NCI-H345 treated with DMSO at 0.1 percent for 48 hours (cell line): ENCODE measurements at regions not wholly inside any gene's neighbourhood (a gene's known extent, or its start where the extent isn't known, plus 50 kb on each side); places are given as distances from the start of the nearest gene placed in this dataset.
A peak's percentile ranks its signal among the peaks of the same experiment; 100 is the strongest.

Source experiments
- DNase-seq: peaks from one replicate; lab custom pipeline; 2025; ENCODE audit not compliant: unreplicated experiment; lab: John Stamatoyannopoulos, UW

DNA sequence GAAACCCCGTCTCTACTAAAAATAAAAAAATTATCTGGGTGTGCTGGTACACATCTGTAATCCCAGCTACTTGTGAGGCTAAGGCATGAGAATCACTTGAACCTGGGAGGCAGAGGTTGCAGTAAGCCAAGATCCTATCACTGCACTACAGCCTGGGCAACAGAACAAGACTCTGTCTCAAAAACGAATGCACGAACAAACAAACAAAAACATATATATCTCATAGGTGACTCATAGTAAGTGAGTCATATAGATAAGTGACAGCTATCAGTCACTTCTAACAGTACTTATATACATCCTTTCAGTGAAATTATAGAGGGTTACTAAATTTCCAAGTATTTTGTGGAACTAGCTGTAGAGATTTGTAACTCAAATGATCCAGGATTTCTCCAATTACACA, 127.3 kb upstream of the FIGN start:
- DNase-seq: no peak

DNA sequence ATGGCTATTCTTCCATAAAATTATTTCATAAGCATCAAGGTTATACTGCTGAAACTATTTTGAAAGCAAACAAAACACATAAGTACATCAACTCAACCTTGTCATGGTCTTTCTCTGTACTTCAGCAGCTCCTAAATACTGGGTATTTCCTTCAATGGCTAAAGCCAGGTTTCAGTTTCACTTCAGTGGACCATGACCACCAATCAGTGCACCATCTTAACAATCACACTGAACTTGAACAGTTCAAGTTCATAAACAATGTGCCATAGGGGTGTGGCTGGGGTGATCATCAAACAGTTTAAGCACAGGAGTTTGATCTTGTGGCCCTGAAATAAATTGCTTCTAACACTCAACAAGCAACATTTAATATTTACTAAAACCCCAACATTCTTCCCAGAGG, 124.1 kb upstream of the FIGN start:
- no peak for DNase-seq

DNA sequence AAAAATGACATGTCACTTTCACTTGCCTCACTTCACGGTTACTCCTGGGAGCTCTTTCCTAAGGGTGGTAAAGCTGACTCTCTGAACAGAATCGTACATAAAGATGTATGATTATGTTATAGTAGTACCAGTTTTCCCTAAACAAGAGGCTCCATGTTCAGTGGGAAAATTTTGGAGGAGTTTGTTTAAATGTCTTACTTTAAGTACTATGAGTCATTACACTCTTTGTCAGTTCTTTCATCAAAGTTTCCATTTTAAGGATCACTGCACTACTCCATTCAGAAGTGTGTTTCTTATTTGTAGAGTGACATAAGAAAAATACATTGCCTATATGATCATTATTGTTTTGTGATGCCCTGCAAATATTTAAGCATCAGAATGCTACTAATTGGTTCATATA, 121.1 kb upstream of the FIGN start:
- no peak for DNase-seq

DNA sequence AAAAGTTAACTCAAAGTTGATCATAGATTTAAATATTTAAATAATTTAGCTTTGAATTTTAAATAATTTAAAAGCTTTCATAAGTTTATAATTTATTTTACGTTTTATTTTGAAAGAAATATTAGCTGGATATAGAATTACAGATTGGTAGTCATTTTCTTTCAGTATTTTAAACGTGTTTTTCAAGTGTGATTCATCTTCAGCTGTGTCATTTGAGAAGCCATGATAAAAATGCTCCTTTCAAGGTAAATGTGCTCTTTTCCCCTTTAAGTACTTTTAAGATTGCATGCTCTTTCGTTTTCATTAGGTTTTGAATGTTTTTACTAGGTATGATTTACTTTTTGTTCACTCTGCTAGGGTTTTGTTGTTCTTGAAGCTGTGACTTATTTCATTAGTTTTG, 116.8 kb upstream of the FIGN start:
- DNase-seq: no peak

DNA sequence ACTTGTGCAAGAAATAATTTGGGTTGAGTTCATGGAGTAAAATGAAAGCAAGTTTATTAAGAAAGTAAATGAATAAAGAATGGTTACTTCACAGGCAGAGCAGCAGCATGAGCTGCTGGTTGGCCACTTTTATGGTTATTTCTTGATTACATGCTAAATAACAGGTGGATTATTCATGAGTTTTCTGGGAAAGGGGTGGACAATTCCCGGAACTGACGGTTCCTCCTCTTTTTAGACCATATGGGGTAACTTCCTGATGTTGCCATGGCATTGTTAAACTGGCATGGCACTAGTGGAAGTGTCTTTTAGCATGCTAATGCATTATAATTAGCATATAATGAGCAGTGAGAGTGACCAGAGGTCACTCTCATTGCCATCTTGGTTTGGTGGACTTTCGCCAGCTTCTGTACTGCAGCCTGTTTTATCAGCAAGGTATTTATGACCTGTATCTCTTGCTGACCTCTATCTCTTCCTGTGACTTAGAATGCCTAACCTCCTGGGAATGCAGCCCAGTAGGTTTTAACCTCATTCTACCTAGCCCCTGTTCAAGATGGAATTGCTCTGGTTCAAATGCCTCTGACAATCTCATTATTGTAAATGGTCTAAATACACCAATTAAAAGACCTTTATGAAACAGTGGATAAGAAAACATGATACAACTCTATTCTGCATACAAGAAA, 114.1 kb upstream of the FIGN start:
- no peak for DNase-seq

DNA sequence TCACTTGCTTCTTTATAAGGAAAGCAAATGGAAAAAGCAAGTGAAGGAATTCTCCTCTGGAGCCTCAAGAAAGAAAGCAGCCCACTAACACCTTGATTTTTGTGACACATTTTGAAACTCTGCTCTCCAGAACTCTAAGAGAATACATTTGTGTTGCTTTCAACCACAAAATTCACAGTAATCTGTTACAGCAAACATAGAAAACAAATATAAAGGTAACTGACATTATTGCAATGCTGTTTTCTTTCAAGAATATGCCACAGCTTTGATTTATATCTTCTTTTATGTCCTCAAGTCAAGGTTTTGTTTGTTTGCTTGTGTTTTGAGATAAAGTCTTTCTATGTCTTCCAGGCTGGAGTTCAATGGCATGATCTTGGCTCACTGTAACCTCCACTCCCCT, 103.1 kb upstream of the FIGN start:
- no peak for DNase-seq

DNA sequence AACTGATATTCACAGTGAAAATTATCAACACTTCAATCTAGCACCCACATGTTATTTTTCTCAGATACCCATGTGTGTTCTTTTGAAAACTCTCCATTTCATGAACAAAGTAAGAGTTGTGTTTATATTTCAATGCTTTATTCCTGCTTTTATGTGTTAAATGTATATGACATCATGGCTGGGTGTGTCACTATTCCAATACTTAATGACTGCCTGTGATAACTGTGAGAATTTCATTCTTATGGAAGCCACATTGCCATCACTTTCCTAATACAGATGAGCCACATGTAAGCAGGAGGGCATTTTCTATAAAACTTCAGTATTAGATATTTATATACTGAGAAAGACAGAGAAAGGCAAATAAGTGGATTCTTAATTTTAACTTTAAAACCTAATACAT, 100.4 kb upstream of the FIGN start:
- no peak for DNase-seq

DNA sequence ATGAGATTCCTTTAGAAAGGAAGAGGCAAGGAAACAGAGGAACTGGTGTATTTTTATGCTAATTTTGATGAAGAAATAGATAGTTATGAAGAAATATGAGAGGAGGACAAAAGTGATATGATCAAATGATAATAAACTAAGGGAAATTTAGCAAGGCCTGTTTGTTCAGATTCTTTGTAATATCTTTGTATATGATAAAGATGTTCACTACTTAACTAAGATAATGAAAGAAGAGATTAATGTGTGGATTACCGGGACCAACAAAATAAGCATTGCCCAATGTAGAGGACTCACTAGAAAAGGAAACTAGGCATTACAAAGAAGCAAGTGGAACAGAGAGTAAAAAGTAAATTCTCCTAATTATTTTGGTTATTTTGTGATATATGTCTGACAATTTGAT, 99.0 kb upstream of the FIGN start:
- DNase-seq: no peak

DNA sequence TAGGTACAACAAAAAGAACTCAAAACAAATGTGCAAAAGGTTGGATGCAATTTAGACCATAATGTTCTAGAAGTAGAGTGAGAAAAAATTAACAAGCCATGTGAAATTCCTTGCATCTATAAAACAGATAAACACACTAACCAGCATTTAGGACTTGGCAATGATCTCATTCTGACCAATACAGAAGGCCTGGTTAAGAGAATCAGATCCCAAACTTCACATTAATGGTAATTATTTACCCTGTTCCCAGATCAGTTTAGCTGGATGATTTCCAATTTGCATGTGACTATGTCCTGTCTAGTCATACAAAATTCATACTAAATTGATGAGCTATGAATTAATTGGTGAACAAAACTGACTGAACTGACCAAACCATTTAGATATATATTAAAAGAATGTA, 98.4 kb upstream of the FIGN start:
- no peak for DNase-seq

DNA sequence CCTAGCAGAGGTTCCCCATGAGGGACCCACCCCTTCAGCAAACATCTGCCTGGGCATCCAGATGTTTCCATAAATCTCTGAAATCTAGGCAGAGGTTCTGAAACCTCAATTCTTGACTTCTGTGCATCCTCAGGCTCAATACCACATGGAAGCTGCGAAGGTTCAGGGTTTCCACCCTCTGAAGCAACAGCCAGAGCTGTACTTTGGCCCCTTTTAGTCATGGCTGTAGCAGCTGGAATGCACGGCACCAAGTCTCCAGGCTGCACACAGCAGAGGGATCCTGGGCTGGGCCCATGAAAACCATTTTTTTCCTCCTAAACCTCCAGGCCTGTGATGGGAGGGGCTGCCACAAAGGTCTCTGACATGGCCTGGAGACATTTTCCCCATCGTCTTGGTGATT, 93.0 kb upstream of the FIGN start:
- no peak for DNase-seq

DNA sequence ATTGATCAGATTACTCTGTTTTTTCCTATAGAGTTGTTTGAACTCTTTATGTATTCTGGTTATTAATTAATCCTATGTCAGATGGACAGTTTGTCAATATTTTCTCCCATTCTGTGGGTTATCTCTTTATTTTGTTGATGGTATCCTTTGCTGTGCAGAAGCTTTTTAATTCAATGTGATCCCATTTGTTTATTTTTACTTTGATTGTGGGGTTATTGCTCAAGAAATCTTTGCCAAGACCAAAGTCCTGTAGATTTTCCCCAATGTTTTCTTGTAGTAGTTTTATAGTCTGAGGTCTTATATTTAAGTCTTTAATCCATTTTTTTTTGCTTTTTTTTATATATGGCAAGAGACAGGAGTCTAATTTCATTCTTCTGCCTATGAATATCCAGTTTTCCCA, 86.2 kb upstream of the FIGN start:
- no peak for DNase-seq

DNA sequence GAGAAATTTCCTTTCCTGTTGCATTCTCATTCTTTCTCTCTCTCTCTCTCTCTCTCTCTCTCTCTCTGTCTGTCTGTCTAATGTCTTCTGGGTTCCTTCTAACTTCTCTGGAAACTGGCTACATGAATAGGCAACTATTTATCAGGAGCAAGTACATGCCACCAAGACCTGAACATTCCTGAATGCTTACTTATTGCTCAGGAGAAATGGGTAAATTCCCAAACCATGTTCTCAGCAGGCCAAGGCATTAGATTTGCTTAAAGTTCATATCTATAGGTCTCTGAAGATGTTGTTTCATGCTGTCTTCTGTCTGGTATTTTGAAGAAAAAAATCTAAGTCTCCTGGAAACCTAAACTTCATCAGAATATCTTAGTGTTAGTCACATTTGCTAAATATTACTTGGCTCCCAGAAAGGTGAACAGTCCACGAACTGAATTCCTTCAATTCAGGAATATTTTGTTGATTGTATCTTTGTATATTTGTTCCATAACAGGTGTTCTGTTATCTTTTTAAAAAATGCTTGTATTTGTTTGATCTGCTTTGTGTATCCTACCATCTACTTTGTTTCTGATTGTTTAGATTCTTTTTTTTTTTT, 77.2 kb upstream of the FIGN start:
- no peak for DNase-seq

DNA sequence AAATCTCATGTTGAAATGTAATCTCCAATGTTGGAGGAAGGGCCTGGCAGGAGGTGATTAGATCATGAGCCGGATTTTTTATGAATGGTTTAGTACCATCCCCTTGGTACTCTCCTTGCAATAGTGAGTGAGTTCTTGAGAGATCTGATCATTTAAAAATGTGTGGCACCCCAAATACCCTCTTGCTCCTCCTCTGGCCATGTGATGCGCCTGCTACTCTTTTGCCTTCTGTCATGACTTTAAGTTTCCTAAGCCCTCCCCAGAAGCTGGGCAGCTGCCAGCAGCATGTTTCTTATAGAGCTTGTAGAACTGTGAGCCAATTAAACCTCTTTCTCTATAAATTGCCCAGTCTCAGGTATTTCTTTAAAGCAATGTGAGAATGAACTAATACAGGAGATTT, 72.6 kb upstream of the FIGN start:
- DNase-seq: no peak

DNA sequence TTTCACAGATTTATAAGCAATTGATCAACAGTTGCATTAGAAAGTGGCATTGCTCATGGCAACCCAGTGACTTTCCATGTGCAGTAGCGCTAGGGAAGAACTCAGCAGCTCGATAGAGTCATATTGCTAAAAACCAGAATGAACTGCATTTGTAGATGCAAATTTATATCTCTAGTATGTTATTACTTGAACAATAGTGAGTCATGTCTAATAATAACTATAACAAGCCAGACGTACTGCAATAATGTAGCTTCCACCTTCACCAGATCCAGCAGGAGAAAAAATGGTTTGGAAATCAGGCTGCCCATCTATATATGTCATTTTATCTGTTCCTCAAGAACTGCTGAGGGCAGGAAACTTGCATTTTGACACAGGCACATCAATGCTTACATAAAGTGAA, 66.5 kb upstream of the FIGN start:
- DNase-seq: no peak

DNA sequence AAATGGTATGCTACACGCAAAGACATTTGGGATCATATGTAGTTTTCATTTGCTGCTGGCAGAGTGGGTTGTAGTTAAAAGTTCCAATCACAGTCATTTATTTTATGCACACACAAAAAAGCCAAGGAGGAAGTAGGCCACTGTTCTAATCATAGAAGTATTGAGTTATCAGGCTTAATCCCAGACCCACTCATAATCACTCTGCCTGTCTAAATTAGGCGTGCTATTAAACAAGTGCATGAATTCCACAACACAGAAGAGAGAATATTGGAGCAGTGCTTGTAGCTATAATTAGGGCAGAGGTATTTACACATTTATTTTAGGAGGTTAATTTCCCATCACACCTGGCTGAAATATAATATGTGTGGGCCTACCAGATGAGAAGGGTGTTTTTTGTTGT, 65.7 kb upstream of the FIGN start:
- DNase-seq: no peak

DNA sequence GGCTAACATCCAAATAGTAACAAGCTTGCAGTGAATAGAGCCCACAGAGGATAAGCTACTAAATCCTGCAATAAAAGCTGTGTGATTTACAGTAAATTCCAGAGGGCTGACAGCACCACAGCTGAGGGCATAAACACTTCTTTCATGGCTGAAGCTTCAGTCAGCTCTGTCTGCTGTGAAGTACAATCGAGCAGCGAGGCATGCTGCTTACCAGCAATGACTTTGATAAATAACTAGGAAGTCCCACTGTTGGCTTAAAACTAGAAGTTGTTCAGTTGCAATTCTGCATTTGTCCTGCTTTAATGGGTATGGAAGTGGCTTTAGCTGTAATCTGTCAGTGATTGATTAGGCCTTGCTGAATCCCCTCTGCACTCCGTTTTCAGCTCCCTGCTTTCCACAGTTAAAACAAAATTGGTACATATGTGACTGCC, 65.2 kb upstream of the FIGN start:
- peak; percentile 62 for DNase-seq

DNA sequence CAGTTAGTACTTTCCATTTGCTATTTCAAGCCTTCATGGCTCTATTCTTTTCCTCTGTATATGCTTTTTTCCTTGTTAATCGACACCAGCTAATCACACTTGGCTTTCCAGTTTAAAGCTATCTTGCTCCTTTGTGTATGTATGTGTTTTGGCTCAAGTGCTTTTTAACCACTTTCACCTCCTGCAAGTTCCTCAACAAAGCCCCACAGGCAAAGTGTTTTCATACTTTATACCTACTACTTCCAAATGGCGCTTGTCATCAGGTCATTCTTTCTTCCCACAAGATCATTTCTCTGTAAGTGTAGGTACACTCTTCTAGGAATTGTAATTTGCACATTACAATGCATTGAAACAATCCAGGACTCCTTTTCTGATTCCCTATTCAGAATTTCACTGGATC, 64.0 kb upstream of the FIGN start:
- DNase-seq: no peak

DNA sequence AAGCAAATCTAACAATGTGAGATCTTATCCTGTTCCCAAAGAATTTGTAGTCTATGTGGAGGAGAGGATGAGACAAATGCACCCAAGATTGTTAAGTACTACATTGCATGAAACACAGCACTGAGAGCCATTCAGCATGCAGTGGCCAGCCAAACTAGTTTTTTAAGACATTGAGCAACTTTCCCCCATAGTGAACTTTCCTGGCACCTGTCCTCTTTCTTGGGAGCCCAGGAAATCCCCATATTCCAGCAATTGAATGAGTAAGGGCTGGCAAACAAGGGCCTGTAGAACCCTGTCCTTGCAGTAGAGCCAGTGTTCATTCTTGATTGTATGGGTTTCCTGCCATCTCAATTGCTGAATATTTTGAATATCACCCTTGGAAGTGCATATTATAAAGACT, 58.8 kb upstream of the FIGN start:
- DNase-seq: no peak
